A673 (cell line): ENCODE measurements at regions not wholly inside any gene's neighbourhood (a gene's known extent, or its start where the extent isn't known, plus 50 kb on each side); places are given as distances from the start of the nearest gene placed in this dataset.

Source experiments
- BruUV-seq: library from RNA; stranded (reverse); fragments of 400-500 nt; replicated peaks from 2 replicates; lab custom pipeline; 2021; lab: Mats Ljungman, UMichigan
- CTCF ChIA-PET: fragments of 300-600 bp; sonication (Branson Sonifier 250); formaldehyde crosslinking; loops from one replicate; lab custom pipeline; 2022; ENCODE audit warnings: antibody characterized with exemption; lab: Charles Lee
- POLR2A ChIA-PET: fragments of 300-600 bp; sonication (Branson Sonifier 250); formaldehyde crosslinking; loops from one replicate; lab custom pipeline; 2022; ENCODE audit warnings: antibody characterized with exemption; ENCODE audit not compliant: low non-redundant PET; lab: Charles Lee
- DNase-seq: peaks from one replicate; pipeline ENCODE4 v3.0.0-alpha.2; 2015; ENCODE audit warnings: low spot score
- H3K27ac ChIP-seq: fragments of 200-600 bp; sonication (generic); 2 replicates; pipeline ENCODE4 v1.5.1; 2016; ENCODE audit warnings: mixed run types, low read depth, mild to moderate bottlenecking, mixed read lengths, antibody characterized with exemption, low read length; ENCODE audit not compliant: poor library complexity, severe bottlenecking
- H3K27me3 ChIP-seq: fragments of 200-600 bp; sonication (generic); replicated peaks from 2 replicates; pipeline ENCODE4 v1.6.1; 2017; ENCODE audit warnings: mixed run types, low read depth, mild to moderate bottlenecking, mixed read lengths, antibody characterized with exemption, low read length; ENCODE audit not compliant: insufficient read depth, poor library complexity
- H3K36me3 ChIP-seq: fragments of 200-600 bp; sonication (generic); 2 replicates; pipeline ENCODE4 v1.6.1; 2016; ENCODE audit warnings: mixed run types, mild to moderate bottlenecking, mixed read lengths, antibody characterized with exemption, low read length; ENCODE audit not compliant: insufficient read depth, poor library complexity, severe bottlenecking
- H3K4me1 ChIP-seq: fragments of 200-600 bp; sonication (generic); 2 replicates; pipeline ENCODE4 v1.6.1; 2017; ENCODE audit warnings: mixed run types, mild to moderate bottlenecking, mixed read lengths, antibody characterized with exemption, low read length; ENCODE audit not compliant: insufficient read depth, poor library complexity, severe bottlenecking
- H3K4me3 ChIP-seq: fragments of 200-600 bp; sonication (generic); 2 replicates; pipeline ENCODE4 v1.5.1; 2016; ENCODE audit warnings: low read depth, mixed run types, mild to moderate bottlenecking, mixed read lengths, low read length; ENCODE audit not compliant: poor library complexity, severe bottlenecking
- H3K9me3 ChIP-seq: fragments of 200-600 bp; sonication (generic); 2 replicates; pipeline ENCODE4 v1.6.1; 2016; ENCODE audit warnings: mixed run types, low read depth, mild to moderate bottlenecking, mixed read lengths, antibody characterized with exemption, low read length; ENCODE audit not compliant: poor library complexity, severe bottlenecking
- EZH2 ChIP-seq: fragments of 200-600 bp; sonication (generic); IDR thresholded peaks from 2 replicates; pipeline ENCODE4 v1.6.1; 2017; ENCODE audit warnings: borderline replicate concordance, low read depth, mild to moderate bottlenecking, mixed read lengths, antibody characterized with exemption, low read length; ENCODE audit not compliant: poor library complexity, severe bottlenecking
- intact Hi-C: fragments of 100-400 bp; cut with micrococcal nuclease; formaldehyde crosslinking; loops from one replicate; pipeline ENCODE4 v1.10.0; 2022; ENCODE audit not compliant: unreplicated experiment
- TF ChIP-seq, protein P1 (sequence below): fragments of 300-800, 200-600 bp; sonication (generic); conservative IDR thresholded peaks from 2 replicates; pipeline ENCODE4 v1.5.1; 2017; ENCODE audit warnings: low read depth, mild to moderate bottlenecking, antibody characterized with exemption, low read length, moderate library complexity, mixed read lengths

- intact Hi-C loops, result loop anchor here (5.0 kb wide), 1 partner anchor 410 kb away; no protein-coding TSS in a partner anchor
- ChIA-PET POLR2A (no interaction called here), CTCF (no interaction called here)
- Histone ChIP-seq H3K4me1 (peaks cover 5% of the 10 kb centered on the region), H3K36me3 (peaks cover 28% of the 10 kb centered on the region), H3K27ac (no peak overlapping the region), H3K9me3 (no peaks in the 10 kb centered on the region), H3K27me3 (no peaks in the 10 kb centered on the region), H3K4me3 (no peak overlapping the region)
- no peak for TF ChIP-seq EZH2
- TF ChIP-seq, protein P1, sequence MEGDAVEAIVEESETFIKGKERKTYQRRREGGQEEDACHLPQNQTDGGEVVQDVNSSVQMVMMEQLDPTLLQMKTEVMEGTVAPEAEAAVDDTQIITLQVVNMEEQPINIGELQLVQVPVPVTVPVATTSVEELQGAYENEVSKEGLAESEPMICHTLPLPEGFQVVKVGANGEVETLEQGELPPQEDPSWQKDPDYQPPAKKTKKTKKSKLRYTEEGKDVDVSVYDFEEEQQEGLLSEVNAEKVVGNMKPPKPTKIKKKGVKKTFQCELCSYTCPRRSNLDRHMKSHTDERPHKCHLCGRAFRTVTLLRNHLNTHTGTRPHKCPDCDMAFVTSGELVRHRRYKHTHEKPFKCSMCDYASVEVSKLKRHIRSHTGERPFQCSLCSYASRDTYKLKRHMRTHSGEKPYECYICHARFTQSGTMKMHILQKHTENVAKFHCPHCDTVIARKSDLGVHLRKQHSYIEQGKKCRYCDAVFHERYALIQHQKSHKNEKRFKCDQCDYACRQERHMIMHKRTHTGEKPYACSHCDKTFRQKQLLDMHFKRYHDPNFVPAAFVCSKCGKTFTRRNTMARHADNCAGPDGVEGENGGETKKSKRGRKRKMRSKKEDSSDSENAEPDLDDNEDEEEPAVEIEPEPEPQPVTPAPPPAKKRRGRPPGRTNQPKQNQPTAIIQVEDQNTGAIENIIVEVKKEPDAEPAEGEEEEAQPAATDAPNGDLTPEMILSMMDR, result no peak
- BruUV-seq, result no TSS peak
- DNase-seq, result no peak
These were observed 356.2 kb downstream of the SEC14L1 start for GRCh38 chr17:77496831-77497577.

GRCh38 chr17:77497578-77497934 is 356.8 kb downstream of the SEC14L1 start:
- BruUV-seq, result no TSS peak
- Histone ChIP-seq H3K4me1 (peaks cover 5% of the 10 kb centered on the region), H3K27me3 (no peaks in the 10 kb centered on the region), H3K4me3 (no peak overlapping the region), H3K36me3 (peaks cover 23% of the 10 kb centered on the region), H3K27ac (no peak overlapping the region), H3K9me3 (no peaks in the 10 kb centered on the region)
- intact Hi-C loops, result loop anchor here (5.0 kb wide), 1 partner anchor 410 kb away; no protein-coding TSS in a partner anchor
- POLR2A ChIA-PET, result no interaction called here
- TF ChIP-seq, protein P1, result no peak
- TF ChIP-seq EZH2, result no peak
- DNase-seq, result no peak
- CTCF ChIA-PET, result no interaction called here

DNA sequence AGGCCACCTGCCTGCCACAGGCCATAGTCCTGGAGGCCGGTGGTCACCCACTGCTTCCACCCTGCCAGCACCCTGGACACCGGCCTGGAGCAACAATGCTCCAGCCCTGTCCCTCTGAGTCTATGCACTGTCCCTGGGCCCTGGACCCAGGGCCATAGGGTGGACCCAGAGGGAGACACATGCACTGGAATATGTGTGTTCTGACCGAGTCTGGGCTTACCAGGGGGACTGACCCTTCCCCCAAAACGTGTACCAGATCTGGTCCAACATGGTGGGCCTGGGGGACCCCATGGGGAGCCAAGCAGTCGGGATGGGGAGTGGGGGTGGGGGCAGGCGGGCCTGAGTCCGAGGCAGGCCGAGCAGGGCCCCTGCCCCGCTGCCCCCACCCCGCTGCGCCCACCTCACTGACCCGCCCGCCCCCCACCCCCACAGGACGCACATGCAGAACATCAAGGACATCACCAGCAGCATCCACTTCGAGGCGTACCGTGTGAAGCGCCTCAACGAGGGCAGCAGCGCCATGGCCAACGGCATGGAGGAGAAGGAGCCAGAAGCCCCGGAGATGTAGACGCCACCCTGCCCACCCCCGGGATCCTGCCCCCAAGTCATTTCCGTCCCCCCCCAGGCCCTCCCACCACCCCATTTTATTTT is 357.4 kb downstream of the SEC14L1 start:
- Histone ChIP-seq H3K27me3 (no peaks in the 10 kb centered on the region), H3K36me3 (peaks cover 18% of the 10 kb centered on the region), H3K4me1 (peaks cover 5% of the 10 kb centered on the region), H3K4me3 (no peak overlapping the region), H3K9me3 (no peaks in the 10 kb centered on the region), H3K27ac (no peak overlapping the region)
- intact Hi-C loops, result loop anchor here (5.0 kb wide), 1 partner anchor 411 kb away; no protein-coding TSS in a partner anchor
- no TSS peak for BruUV-seq
- no peak for TF ChIP-seq EZH2
- TF ChIP-seq, protein P1, result no peak
- POLR2A ChIA-PET, result no interaction called here
- DNase-seq, result no peak
- CTCF ChIA-PET, result no interaction called here
